Endothelial cell (in vitro differentiated cells): ENCODE measurements at regions not wholly inside any gene's neighbourhood (a gene's known extent, or its start where the extent isn't known, plus 50 kb on each side); places are given as distances from the start of the nearest gene placed in this dataset.

Experiments used
- DNase-seq: peaks from one replicate; pipeline ENCODE4 v3.0.0; 2021; ENCODE audit warnings: low spot score
- H3K27ac Mint-ChIP-seq: one replicate; pipeline ENCODE4 v1.8.0; 2021; ENCODE audit warnings: mixed read lengths, inconsistent platforms; ENCODE audit not compliant: unreplicated experiment
- H3K27me3 Mint-ChIP-seq: one replicate; pipeline ENCODE4 v1.8.0; 2021; ENCODE audit warnings: mild to moderate bottlenecking, moderate library complexity, mixed read lengths, inconsistent platforms; ENCODE audit not compliant: unreplicated experiment
- H3K36me3 Mint-ChIP-seq: one replicate; pipeline ENCODE4 v1.8.0; 2021; ENCODE audit warnings: mild to moderate bottlenecking, low read depth, mixed read lengths, inconsistent platforms; ENCODE audit not compliant: unreplicated experiment
- H3K4me1 Mint-ChIP-seq: one replicate; pipeline ENCODE4 v1.8.0; 2021; ENCODE audit warnings: mild to moderate bottlenecking, mixed read lengths, inconsistent platforms; ENCODE audit not compliant: unreplicated experiment
- H3K4me3 Mint-ChIP-seq: one replicate; pipeline ENCODE4 v1.8.0; 2021; ENCODE audit warnings: mild to moderate bottlenecking, mixed read lengths, inconsistent platforms; ENCODE audit not compliant: unreplicated experiment
- H3K9me3 Mint-ChIP-seq: one replicate; pipeline ENCODE4 v1.8.0; 2021; ENCODE audit warnings: mixed read lengths, inconsistent platforms; ENCODE audit not compliant: unreplicated experiment
- TF ChIP-seq, protein P1 (sequence below): fragments of 200-600 bp; sonication (generic); IDR thresholded peaks from one replicate; pipeline ENCODE4 v1.5.0; 2021; ENCODE audit warnings: antibody characterized with exemption; ENCODE audit not compliant: unreplicated experiment

DNA sequence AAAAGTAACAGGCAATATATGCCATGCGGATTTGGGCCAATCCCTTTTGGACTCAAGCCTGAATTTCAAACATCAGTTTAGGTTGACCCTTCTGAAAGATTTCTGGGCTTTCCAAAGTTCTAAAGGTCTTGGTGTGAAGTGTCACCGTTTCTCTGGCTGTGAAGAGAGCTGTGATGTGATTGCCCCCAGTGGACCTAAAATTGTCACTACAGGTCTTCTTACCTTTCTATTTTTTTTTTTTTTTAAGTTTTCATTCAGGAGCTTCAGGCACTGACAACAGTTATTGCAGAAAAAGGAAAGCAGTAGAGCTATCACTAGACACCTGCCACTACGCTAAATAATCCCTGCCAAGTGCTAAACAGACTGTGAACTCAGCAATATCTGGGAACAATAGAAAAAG is 75.7 kb upstream of the OPRM1 start:
- no peak overlapping the region for H3K4me3 Mint-ChIP-seq
- H3K9me3 Mint-ChIP-seq = no peaks in the 10 kb centered on the region
- H3K27ac Mint-ChIP-seq = no peak overlapping the region
- H3K4me1 Mint-ChIP-seq = peaks cover 18% of the 10 kb centered on the region
- TF ChIP-seq, protein P1, sequence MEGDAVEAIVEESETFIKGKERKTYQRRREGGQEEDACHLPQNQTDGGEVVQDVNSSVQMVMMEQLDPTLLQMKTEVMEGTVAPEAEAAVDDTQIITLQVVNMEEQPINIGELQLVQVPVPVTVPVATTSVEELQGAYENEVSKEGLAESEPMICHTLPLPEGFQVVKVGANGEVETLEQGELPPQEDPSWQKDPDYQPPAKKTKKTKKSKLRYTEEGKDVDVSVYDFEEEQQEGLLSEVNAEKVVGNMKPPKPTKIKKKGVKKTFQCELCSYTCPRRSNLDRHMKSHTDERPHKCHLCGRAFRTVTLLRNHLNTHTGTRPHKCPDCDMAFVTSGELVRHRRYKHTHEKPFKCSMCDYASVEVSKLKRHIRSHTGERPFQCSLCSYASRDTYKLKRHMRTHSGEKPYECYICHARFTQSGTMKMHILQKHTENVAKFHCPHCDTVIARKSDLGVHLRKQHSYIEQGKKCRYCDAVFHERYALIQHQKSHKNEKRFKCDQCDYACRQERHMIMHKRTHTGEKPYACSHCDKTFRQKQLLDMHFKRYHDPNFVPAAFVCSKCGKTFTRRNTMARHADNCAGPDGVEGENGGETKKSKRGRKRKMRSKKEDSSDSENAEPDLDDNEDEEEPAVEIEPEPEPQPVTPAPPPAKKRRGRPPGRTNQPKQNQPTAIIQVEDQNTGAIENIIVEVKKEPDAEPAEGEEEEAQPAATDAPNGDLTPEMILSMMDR = no peak
- H3K36me3 Mint-ChIP-seq = no peaks in the 10 kb centered on the region
- peaks cover 1% of the 10 kb centered on the region for H3K27me3 Mint-ChIP-seq
- DNase-seq = no peak

DNA sequence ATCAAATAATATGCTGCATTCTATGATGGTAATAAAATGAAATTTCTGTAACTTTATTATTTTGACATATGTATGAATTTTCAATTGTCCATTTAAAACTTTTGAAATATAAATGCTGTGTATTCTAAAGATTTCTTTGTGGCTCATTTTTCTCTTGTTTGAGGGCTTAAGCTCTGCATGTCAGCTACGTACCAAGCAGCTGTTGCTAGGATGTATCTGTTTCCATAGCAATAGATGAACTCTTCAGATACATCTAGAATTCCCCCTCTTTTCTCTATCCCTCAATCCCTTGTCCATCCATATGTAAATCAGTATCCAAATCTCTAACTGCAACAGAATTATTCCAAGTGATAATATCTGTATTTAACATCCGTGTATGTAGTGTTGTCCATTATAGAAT is 76.5 kb upstream of the OPRM1 start:
- TF ChIP-seq, protein P1 = no peak
- Mint-ChIP-seq H3K27me3 (peaks cover 1% of the 10 kb centered on the region), H3K9me3 (no peaks in the 10 kb centered on the region), H3K36me3 (no peaks in the 10 kb centered on the region), H3K27ac (no peak overlapping the region), H3K4me3 (no peak overlapping the region), H3K4me1 (peaks cover 18% of the 10 kb centered on the region)
- DNase-seq = no peak

DNA sequence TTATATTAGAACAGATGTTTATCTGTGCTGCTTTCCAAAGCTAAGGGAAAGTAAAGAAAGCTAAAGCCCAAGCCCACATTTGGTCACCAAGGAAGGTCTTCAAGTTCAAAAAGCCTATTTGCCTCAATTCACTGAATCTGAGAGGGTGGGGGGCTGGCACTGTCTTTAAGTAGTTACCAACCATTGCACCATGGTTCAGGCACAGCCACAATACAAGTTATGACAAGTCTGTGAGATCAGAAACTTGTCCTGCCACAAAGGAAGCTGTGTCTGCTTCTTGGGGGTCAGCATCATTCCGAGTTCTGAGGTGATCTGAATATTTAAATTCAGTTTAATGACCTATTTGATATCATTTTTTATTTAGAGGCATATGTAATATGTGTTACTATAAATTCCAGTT is 78.3 kb upstream of the OPRM1 start:
- Mint-ChIP-seq H3K36me3 (no peaks in the 10 kb centered on the region), H3K9me3 (no peaks in the 10 kb centered on the region), H3K4me3 (no peak overlapping the region), H3K27ac (no peak overlapping the region), H3K27me3 (peaks cover 1% of the 10 kb centered on the region), H3K4me1 (peaks cover 18% of the 10 kb centered on the region)
- TF ChIP-seq, protein P1 = no peak
- no peak for DNase-seq

DNA sequence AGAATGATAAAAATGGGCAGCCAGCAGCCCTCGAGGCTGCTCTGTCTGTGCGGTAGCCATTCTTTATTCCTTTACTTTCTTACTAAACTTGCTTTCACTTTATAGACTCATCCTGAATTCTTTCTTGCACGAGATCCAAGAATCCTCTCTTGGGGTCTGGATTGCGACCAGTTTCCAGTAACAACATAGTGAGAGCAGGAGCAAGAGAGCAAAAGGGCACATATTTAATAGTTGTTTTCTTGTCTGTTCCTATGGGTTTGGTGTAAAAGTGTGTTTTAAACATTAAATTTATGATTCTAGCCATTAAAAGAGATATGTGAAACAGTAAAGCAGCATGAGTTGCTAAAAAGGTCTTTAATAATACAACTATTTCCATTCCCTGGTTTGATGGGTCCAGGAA is 78.8 kb upstream of the OPRM1 start:
- Mint-ChIP-seq H3K4me3 (no peak overlapping the region), H3K27me3 (peaks cover 1% of the 10 kb centered on the region), H3K27ac (no peak overlapping the region), H3K9me3 (no peaks in the 10 kb centered on the region), H3K36me3 (no peaks in the 10 kb centered on the region), H3K4me1 (peaks cover 18% of the 10 kb centered on the region)
- TF ChIP-seq, protein P1 = no peak
- no peak for DNase-seq

DNA sequence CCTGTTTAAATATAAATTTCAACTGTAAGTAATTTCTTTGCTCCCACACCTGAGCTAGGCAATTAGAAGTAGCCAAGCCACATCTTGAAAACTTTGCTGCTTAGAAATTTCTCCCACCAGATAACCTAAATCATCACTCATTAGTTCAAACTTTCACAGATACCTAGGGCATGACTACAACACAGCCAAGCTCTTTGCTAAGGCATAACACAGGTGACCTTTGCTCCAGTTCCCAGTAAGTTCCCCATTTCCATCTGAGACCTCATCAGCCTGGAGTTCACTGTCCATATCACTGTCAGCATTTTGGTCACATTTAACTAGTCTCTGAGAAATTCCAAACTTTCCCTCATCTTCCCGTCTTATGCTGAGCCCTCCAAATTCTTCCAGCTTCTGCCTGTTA is 79.8 kb upstream of the OPRM1 start:
- H3K27ac Mint-ChIP-seq = no peak overlapping the region
- no peaks in the 10 kb centered on the region for H3K36me3 Mint-ChIP-seq

More for the DNA sequence above, 79.8 kb upstream of the OPRM1 start:
- DNase-seq = no peak
- Mint-ChIP-seq H3K9me3 (no peaks in the 10 kb centered on the region), H3K4me1 (peaks cover 18% of the 10 kb centered on the region), H3K27me3 (peaks cover 1% of the 10 kb centered on the region), H3K4me3 (no peak overlapping the region)
- TF ChIP-seq, protein P1 = no peak
